Suppressor macrophage treated with lipopolysaccharide for 1 hour (primary cell): ENCODE measurements at regions not wholly inside any gene's neighbourhood (a gene's known extent, or its start where the extent isn't known, plus 50 kb on each side); places are given as distances from the start of the nearest gene placed in this dataset.
"Not testable (repeated sequence)": the region's sequence is repeated elsewhere in the genome, so short reads cannot be mapped to it uniquely, and the experiment has no call there.

ENCODE experiments used
- DNase-seq, 3 donors: peaks; one replicate each; pipeline ENCODE4 v3.0.0-alpha.2; 2020 to 2022

GRCh38 chr2:180258579-180258978 lies 251.5 kb upstream of the CWC22 start:
- no peak for DNase-seq

DNA sequence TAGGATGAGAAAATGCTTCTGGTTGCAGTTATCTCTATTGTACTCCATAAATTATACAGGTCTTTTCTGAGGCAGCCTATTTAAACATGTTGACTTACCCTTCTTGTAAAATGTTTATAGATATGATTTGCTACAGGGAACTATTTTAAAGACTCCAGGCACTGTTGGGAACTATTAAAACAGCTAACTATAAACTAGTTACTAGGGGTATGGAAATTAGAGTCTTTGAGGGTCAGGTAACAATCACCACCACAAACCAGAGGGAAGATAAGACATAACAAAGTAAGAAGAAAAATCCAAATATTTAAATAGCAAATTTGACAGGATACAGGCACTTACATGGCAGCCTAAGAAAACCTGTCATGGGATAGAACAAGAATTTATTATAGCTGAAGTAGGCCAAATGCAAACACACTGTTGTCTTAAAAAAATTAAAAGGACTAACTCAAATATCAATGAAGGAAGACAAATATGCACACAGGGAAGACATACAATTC lies 251.0 kb upstream of the CWC22 start:
- no peak for DNase-seq

DNA sequence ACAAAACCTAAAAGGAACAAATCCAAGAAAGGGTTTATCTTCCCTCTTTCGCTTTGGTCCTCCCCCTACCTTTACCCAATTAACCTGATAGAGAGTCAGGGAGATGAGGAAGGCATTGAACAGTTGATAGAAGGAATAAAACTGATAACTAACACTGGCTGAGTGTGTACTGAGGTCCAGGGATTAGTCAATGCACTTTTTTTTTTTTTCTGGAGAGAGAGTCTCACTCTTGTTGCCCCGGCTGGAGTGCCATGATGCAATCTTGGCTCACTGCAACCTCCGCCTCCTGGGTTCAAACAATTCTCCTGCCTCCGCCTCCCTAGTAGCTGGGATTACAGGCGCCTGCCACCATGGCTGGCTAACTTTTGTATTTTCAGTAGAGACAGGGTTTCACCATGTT lies 250.2 kb upstream of the CWC22 start:
- no peak for DNase-seq

DNA sequence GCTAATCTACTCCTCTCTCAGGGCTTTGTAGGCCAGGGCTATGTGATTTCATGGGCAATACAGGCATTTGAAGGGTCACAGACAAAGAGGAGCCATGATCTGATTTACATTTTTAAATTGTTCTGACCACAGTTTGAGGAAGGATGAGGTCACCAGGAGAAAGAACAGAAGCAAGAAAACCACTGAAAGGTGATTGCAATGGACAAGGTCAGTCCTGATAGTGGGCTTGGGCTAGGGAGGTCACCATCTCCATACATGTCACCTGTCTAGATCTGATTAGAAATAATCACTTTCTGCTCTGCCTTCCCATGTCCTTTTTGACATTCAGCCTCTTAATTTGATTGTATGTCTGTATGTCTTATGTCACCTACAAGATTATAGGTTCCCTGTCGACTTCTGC lies 248.9 kb upstream of the CWC22 start:
- no peak for DNase-seq

DNA sequence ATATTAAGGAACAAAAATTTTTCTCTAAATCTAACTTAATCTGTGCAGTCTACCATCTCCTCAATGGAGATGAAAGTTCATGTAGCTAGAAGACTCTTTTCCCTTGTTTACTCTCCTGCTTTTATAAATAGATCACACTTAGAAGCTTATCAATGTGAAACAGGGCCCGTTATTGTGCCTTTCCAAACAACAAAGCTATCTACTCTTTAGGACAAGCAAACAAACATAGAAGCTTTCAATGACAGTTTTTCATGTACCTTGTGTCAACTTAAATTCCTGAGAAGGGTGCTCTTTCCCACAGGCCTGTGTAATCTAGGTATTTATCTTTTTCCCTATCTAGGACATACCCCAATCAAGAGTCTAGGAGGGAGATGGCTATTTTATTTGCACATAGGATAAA lies 247.8 kb upstream of the CWC22 start:
- DNase-seq = no peak

DNA sequence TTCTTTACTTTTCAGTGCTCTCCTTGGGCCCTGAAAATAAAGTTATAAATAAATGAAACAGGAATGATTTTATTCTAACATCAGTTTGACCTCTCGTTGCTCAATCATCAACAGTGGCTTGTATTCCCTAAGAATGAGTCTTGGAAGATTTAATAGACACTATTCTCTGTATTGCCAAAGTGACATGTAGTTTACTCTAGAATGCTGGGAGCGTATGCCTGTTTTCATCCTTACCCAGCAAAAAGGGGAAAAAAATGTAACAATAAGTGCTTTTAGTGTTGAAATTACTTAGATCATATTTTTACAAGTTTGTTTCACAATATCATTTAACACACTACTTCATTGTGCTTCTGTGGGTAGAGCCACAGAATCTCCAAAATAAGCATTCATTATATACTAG lies 240.6 kb upstream of the CWC22 start:
- DNase-seq = no peak

DNA sequence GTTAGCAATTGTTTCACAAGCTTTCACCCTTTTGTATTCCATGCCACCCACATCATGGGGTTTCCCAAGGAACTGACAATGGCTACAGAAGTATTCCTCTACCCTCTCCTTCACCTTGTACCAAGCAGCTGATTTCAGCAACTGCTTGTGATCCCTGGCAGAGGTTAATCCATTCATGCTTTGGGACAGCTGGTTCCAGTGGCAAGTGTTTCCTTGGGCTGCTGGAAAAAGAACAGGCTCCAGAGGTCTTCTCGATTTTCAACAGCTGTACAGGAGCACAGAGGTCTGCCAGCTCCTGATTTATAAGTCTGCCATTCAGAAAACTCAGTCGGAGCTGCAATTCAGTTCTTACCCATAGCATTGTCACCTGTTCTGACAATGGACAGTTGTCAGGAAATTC lies 239.2 kb upstream of the CWC22 start:
- no peak for DNase-seq

DNA sequence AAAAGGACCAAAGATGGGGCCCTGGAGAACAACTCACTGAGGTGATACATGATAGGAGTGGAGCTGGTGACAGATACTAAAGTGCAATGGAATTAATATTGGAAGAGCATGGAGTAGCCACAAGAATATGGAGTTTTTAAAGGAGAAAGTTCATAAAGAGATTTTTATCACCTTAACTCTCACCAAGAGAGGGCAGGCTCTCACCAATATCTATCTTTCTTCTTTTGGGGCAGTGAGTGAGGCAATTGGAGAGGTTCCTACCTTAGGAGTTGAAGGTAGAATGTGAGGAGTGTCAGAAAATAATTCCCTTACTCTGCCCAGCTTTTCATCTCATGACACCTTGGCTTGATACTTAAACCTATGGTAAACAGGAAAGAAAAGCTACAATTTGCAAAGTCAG lies 233.7 kb upstream of the CWC22 start:
- DNase-seq = no peak

DNA sequence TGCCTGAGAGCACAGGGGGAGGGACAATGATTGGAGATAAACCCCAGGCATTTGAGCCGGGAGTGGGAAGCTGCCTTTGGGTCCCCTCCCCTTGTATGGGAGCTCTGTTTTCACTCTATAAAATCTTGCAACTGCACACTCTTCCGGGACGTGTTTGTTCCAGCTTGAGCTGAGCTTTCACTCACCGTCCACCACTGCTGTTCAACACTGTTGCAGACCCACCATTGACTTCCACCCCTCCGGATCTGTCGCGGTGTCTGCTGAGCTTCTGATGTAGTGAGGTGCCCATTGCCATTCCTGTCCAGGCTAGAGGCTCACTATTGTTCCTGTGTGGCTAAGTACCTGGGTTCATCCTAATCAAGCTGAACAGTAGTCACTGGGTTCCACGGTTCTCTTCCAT lies 231.6 kb upstream of the CWC22 start:
- no peak for DNase-seq

- not testable (repeated sequence) for DNase-seq
Observed at GRCh38 chr2:180236061-180236460, 229.0 kb upstream of the CWC22 start.

- not testable (repeated sequence) for DNase-seq
Observed at GRCh38 chr2:180235506-180235905, 228.4 kb upstream of the CWC22 start.

DNA sequence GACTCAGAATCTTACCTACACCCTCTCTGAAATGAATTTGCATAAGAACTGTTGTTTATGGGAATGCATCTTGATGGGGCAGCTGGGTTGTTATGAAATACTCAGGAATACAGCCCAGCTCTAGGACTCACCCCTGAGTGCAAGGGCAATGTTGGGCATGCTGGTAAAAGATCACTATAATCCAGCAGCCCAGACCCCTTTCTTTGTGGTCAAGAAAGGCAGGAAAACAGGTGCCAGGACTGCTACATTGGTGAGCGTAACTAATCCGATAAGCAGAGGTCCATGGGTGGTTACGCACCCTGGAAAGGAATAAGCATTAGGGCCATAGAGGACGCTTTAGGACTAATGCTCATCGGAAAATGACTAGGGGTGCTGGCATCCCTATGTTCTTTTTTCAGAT lies 227.9 kb upstream of the CWC22 start:
- DNase-seq = not testable (repeated sequence)

- DNase-seq = no peak
Observed at GRCh38 chr2:180231015-180231414, 223.9 kb upstream of the CWC22 start.

- DNase-seq = no peak
Observed at GRCh38 chr2:180227461-180227860, 220.4 kb upstream of the CWC22 start.

GRCh38 chr2:180225118-180225517 lies 218.0 kb upstream of the CWC22 start:
- no peak for DNase-seq

- DNase-seq = no peak
Observed at GRCh38 chr2:180222644-180223043, 215.5 kb upstream of the CWC22 start.

GRCh38 chr2:180219491-180219890 lies 212.4 kb upstream of the CWC22 start:
- DNase-seq = no peak

- no peak for DNase-seq
Observed at GRCh38 chr2:180208841-180209240, 201.7 kb upstream of the CWC22 start.

- DNase-seq = no peak
Observed at GRCh38 chr2:180205621-180206235, 198.6 kb upstream of the CWC22 start.

GRCh38 chr2:180203972-180204371 lies 196.9 kb upstream of the CWC22 start:
- DNase-seq = no peak

DNA sequence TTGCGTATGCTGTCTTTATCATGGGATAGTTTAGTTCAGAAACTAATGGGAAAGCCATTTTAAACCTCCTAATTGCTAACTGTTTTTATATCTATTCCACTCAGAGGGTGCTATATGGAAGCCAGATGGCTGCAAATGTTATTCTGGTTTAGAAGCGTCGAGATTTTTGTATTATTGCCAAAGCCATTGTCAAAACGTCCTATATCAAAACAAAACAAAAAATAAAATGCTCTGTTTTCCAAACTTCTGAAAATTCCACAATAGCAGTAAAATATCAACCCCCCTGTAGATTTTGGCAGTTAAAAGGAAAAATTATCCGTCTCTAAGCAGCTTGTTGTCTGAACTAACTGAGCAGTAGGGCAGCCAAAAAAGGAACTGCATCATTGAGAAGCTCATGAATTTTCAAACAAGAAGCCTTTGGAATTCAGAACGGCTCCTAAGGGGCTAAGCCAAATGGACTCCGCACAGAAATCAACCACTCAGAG lies 195.4 kb upstream of the CWC22 start:
- no peak for DNase-seq

DNA sequence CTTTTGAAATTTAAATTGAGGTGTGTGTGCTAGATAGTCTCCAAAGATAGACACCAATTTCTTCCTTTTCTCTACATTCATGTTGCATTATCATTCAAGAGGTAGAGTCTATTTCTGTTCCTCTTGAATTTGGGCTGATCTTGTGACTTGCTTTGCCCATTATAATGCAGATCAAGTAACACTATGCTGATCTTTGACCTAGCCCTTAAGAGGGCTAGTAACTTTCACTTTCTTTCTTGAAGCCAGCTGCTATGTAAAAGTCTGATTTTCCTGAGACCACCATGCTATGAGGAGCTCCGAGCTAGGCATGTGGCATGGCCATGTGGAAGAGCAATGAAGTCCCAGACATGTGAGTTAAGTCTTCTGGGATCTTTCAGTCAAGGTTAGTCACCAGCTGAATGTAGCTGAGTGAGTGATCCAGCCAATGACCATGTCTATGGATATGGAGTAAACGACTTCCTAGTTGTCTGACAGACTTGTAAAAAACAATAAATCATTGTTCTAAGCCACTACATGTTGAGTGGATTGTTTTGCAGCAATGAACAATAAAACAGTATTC lies 189.4 kb upstream of the CWC22 start:
- DNase-seq = no peak

GRCh38 chr2:180195847-180196246 lies 188.8 kb upstream of the CWC22 start:
- DNase-seq = no peak

- DNase-seq = no peak
Observed at GRCh38 chr2:180191432-180192124, 184.5 kb upstream of the CWC22 start.
